Activated naive CD8-positive, alpha-beta T cell (primary cell): ENCODE measurements at regions not wholly inside any gene's neighbourhood (a gene's known extent, or its start where the extent isn't known, plus 50 kb on each side); places are given as distances from the start of the nearest gene placed in this dataset.
"Not testable (repeated sequence)": the region's sequence is repeated elsewhere in the genome, so short reads cannot be mapped to it uniquely, and the experiment has no call there.

Source experiments
- H3K27ac Mint-ChIP-seq: one replicate; pipeline ENCODE4 v1.8.0; 2021; ENCODE audit warnings: mixed read lengths
- H3K27me3 Mint-ChIP-seq: one replicate; pipeline ENCODE4 v1.8.0; 2021; ENCODE audit warnings: mixed read lengths
- H3K36me3 Mint-ChIP-seq: one replicate; pipeline ENCODE4 v1.8.0; 2021; ENCODE audit warnings: mixed read lengths
- H3K4me1 Mint-ChIP-seq: one replicate; pipeline ENCODE4 v1.8.0; 2021; ENCODE audit warnings: low read depth, mixed read lengths
- H3K4me3 Mint-ChIP-seq: one replicate; pipeline ENCODE4 v1.8.0; 2021; ENCODE audit warnings: mild to moderate bottlenecking, mixed read lengths
- H3K9me3 Mint-ChIP-seq: one replicate; pipeline ENCODE4 v1.8.0; 2021; ENCODE audit warnings: low read depth, mixed read lengths

- Mint-ChIP-seq H3K9me3 (peaks cover 5% of the 10 kb centered on the region), H3K4me3 (no peak overlapping the region), H3K36me3 (no peaks in the 10 kb centered on the region), H3K4me1 (no peaks in the 10 kb centered on the region), H3K27me3 (no peaks in the 10 kb centered on the region), H3K27ac (no peak overlapping the region)
These were observed 175.5 kb downstream of the RFPL4B start for GRCh38 chr6:112522587-112522986.

GRCh38 chr6:112524071-112524470, 176.9 kb downstream of the RFPL4B start:
- H3K27ac Mint-ChIP-seq = no peak overlapping the region
- H3K9me3 Mint-ChIP-seq = peaks cover 5% of the 10 kb centered on the region
- no peak overlapping the region for H3K4me3 Mint-ChIP-seq
- no peaks in the 10 kb centered on the region for H3K4me1 Mint-ChIP-seq
- no peaks in the 10 kb centered on the region for H3K36me3 Mint-ChIP-seq
- H3K27me3 Mint-ChIP-seq = no peaks in the 10 kb centered on the region

DNA sequence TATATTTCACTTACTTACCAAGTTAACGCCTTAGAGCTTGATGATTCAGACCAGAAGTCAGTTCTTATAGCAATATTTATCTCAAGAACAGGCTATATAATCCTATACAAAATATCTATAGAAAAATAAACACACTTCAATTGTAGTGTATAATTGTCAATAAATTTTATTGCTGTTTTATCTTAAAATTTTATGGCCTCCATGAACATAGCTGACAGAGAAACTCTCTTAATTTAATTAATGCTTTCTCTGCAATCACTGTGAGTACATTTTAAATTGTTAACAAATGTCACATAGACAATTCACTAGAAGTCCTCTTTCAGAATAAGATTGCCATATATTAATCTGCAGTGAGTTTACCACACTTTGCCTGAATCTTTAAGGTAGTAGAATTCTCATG, 178.6 kb downstream of the RFPL4B start:
- H3K36me3 Mint-ChIP-seq = no peaks in the 10 kb centered on the region
- H3K9me3 Mint-ChIP-seq = peaks cover 7% of the 10 kb centered on the region
- H3K4me3 Mint-ChIP-seq = no peak overlapping the region
- H3K4me1 Mint-ChIP-seq = no peaks in the 10 kb centered on the region
- H3K27ac Mint-ChIP-seq = no peak overlapping the region
- no peaks in the 10 kb centered on the region for H3K27me3 Mint-ChIP-seq

GRCh38 chr6:112526594-112526993, 179.5 kb downstream of the RFPL4B start:
- H3K9me3 Mint-ChIP-seq = peaks cover 7% of the 10 kb centered on the region
- H3K36me3 Mint-ChIP-seq = no peaks in the 10 kb centered on the region
- no peaks in the 10 kb centered on the region for H3K4me1 Mint-ChIP-seq
- H3K27me3 Mint-ChIP-seq = no peaks in the 10 kb centered on the region
- no peak overlapping the region for H3K4me3 Mint-ChIP-seq
- H3K27ac Mint-ChIP-seq = no peak overlapping the region

DNA sequence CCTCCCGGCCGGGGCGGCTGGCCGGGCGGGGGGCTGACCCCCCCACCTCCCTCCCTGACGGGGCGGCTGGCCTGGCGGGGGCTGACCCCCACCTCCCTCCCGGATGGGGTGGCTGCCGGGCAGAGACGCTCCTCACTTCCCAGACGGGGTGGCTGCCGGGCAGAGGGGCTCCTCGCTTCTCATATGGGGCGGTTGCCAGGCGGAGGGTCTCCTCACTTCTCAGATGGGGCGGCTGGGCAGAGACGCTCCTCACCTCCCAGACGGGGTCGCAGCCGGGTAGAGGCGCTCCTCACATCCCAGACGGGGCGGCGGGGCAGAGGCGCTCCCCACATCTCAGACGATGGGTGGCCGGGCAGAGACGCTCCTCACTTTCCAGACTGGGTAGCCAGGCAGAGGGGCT, 181.2 kb downstream of the RFPL4B start:
- not testable (repeated sequence) for H3K27ac Mint-ChIP-seq, H3K27me3 Mint-ChIP-seq, H3K9me3 Mint-ChIP-seq, H3K4me1 Mint-ChIP-seq, H3K4me3 Mint-ChIP-seq, H3K36me3 Mint-ChIP-seq

GRCh38 chr6:112535816-112536215, 188.7 kb downstream of the RFPL4B start:
- H3K27ac Mint-ChIP-seq = no peak overlapping the region

GRCh38 chr6:112539355-112539754, 192.2 kb downstream of the RFPL4B start:
- Mint-ChIP-seq H3K4me3 (no peak overlapping the region), H3K27ac (no peak overlapping the region), H3K9me3 (peaks cover 11% of the 10 kb centered on the region), H3K4me1 (no peaks in the 10 kb centered on the region), H3K36me3 (no peaks in the 10 kb centered on the region), H3K27me3 (peaks cover 2% of the 10 kb centered on the region)

More at GRCh38 chr6:112535816-112536215, 188.7 kb downstream of the RFPL4B start:
- Mint-ChIP-seq H3K4me1 (no peaks in the 10 kb centered on the region), H3K36me3 (no peaks in the 10 kb centered on the region), H3K4me3 (no peak overlapping the region), H3K27me3 (no peaks in the 10 kb centered on the region), H3K9me3 (peaks cover 11% of the 10 kb centered on the region)

- H3K9me3 Mint-ChIP-seq, H3K36me3 Mint-ChIP-seq, H3K4me1 Mint-ChIP-seq, H3K27ac Mint-ChIP-seq, H3K4me3 Mint-ChIP-seq, H3K27me3 Mint-ChIP-seq: not testable (repeated sequence)
These were observed 194.7 kb downstream of the RFPL4B start for GRCh38 chr6:112541847-112542246.

- not testable (repeated sequence) for H3K27ac Mint-ChIP-seq, H3K27me3 Mint-ChIP-seq, H3K9me3 Mint-ChIP-seq, H3K36me3 Mint-ChIP-seq, H3K4me1 Mint-ChIP-seq, H3K4me3 Mint-ChIP-seq
These were observed 200.4 kb downstream of the RFPL4B start for GRCh38 chr6:112547321-112548085.

DNA sequence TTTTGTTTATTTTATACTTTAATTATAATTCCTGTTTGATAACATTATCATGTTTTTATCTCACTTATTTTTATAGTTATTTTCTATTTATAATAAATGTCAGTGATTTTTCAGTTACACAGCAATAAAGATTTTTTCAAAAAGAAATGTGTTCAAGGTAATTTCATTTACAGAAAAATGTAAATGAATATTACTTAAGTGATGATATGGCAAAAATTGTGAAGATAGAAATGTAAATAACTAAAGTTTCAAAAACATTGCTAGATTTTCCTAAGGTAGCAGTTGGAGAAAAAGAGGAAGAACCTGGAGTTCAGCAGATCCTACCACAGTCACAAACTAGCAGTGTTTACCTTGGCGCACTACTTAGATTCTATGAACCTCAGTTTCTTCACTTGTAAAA, 202.6 kb downstream of the RFPL4B start:
- no peak overlapping the region for H3K4me3 Mint-ChIP-seq
- no peaks in the 10 kb centered on the region for H3K27me3 Mint-ChIP-seq
- H3K36me3 Mint-ChIP-seq = no peaks in the 10 kb centered on the region
- H3K27ac Mint-ChIP-seq = no peak overlapping the region
- H3K4me1 Mint-ChIP-seq = no peaks in the 10 kb centered on the region
- no peaks in the 10 kb centered on the region for H3K9me3 Mint-ChIP-seq

GRCh38 chr6:112557435-112557834, 210.3 kb downstream of the RFPL4B start:
- Mint-ChIP-seq H3K4me1 (no peaks in the 10 kb centered on the region), H3K36me3 (no peaks in the 10 kb centered on the region), H3K4me3 (no peak overlapping the region), H3K27me3 (no peaks in the 10 kb centered on the region), H3K27ac (no peak overlapping the region), H3K9me3 (peaks cover 3% of the 10 kb centered on the region)

DNA sequence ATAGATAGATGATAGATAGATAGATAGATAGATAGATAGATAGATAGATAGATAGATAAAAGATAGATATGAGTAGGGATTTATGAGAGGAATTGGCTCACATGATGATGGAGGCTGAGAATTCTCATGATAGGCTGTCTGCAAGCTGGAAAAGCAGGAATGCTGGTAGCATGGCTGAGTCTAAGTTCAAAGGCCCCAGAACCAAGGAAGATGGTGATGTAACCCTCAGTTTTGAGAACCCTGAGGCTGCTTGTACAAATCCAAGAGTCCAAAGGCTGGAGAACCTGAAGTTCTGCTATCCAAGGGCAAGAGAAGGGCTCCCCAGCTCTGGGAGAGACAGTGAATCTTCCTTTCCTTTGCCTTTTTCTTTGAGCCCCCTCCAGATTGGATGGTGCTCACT, 210.8 kb downstream of the RFPL4B start:
- Mint-ChIP-seq H3K27ac (no peak overlapping the region), H3K9me3 (peaks cover 3% of the 10 kb centered on the region), H3K36me3 (no peaks in the 10 kb centered on the region), H3K4me1 (no peaks in the 10 kb centered on the region), H3K4me3 (no peak overlapping the region), H3K27me3 (no peaks in the 10 kb centered on the region)

- Mint-ChIP-seq H3K27ac (no peak overlapping the region), H3K9me3 (peaks cover 3% of the 10 kb centered on the region), H3K4me3 (no peak overlapping the region), H3K4me1 (no peaks in the 10 kb centered on the region), H3K27me3 (no peaks in the 10 kb centered on the region), H3K36me3 (no peaks in the 10 kb centered on the region)
These were observed 213.5 kb downstream of the RFPL4B start for GRCh38 chr6:112560651-112561050.

GRCh38 chr6:112562301-112563231, 215.4 kb downstream of the RFPL4B start:
- Mint-ChIP-seq H3K9me3 (no peaks in the 10 kb centered on the region), H3K27ac (no peak overlapping the region), H3K4me1 (no peaks in the 10 kb centered on the region), H3K4me3 (no peak overlapping the region), H3K27me3 (no peaks in the 10 kb centered on the region), H3K36me3 (no peaks in the 10 kb centered on the region)

DNA sequence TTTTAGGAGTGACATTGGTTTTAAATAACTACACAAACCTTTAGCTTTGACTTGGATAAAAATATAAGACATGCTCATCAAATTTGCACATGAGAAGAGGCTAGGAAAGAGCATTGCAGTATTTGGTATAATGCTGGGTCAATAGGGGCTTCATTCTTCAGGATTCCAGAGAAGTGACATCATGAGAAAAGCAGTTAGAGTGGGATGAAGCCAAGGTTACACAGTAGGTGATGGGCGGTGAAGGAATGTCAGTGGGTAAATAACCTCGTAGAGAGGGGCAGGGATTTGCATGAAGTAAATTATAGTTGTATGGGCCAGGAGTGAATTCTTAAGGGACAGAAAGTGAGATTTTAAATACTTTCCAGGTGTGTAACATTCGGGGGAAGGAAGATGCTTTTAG, 216.2 kb downstream of the RFPL4B start:
- Mint-ChIP-seq H3K27ac (no peak overlapping the region), H3K4me3 (no peak overlapping the region), H3K4me1 (no peaks in the 10 kb centered on the region), H3K36me3 (no peaks in the 10 kb centered on the region), H3K9me3 (no peaks in the 10 kb centered on the region), H3K27me3 (no peaks in the 10 kb centered on the region)
